GM12872 (cell line): ENCODE measurements at regions not wholly inside any gene's neighbourhood (a gene's known extent, or its start where the extent isn't known, plus 50 kb on each side); places are given as distances from the start of the nearest gene placed in this dataset.

Experiments
- CTCF ChIP-seq: IDR thresholded peaks from 3 replicates; pipeline ENCODE4 v1.5.1; 2011; ENCODE audit warnings: low read depth, mild to moderate bottlenecking, low read length, moderate library complexity; ENCODE audit not compliant: insufficient read depth

- TF ChIP-seq CTCF = no peak
Measured at GRCh38 chr3:104503022-104503421, 863.7 kb upstream of the ALCAM start.

GRCh38 chr3:104510131-104510849 is 856.4 kb upstream of the ALCAM start:
- TF ChIP-seq CTCF = no peak

GRCh38 chr3:104514371-104514770 is 852.3 kb upstream of the ALCAM start:
- TF ChIP-seq CTCF = no peak

GRCh38 chr3:104514776-104515175 is 851.9 kb upstream of the ALCAM start:
- TF ChIP-seq CTCF = no peak

GRCh38 chr3:104519068-104519467 is 847.6 kb upstream of the ALCAM start:
- TF ChIP-seq CTCF = no peak

GRCh38 chr3:104519468-104520227 is 847.1 kb upstream of the ALCAM start:
- no peak for TF ChIP-seq CTCF

- TF ChIP-seq CTCF = no peak
Measured at GRCh38 chr3:104520228-104520655, 846.5 kb upstream of the ALCAM start.
